ENCODE measurements at regions not wholly inside any gene's neighbourhood (a gene's known extent, or its start where the extent isn't known, plus 50 kb on each side); places are given as distances from the start of the nearest gene placed in this dataset.

DNA sequence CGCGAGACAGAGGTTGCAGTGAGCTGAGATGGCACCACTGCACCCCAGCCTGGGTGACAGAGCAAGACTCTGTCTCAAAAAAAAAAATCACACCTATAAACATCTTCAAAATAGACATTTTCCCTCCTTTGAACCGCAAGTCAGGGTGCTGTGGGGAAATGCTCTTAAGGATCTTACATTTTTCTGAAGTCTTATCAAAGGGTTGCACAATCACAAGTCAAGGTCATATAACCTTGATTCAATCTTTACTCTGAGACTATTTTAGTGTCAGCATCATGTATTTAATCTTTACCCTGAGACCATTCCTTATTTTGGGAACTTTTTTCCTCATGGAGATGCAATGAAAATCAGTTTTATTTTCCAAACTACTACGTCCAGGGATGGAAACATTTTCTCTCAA is 62.8 kb upstream of the RANBP3L start:
- WGBS (ENCODE audit: insufficient coverage, insufficient replicate concordance, low lambda C conversion rate, missing lambda C conversion rate): 46% methylated on average over 4 of the region's 4 CpGs
- Histone ChIP-seq H3K27me3 (replicated peaks in 1 of 2; ENCODE audit: control insufficient read depth in 2 of 2, insufficient read depth in 2 of 2, low read length in 1 of 2) (no peaks in the 10 kb centered on the region), H4K20me1 (ENCODE audit: control insufficient read depth, insufficient read depth) (no peaks in the 10 kb centered on the region), H3K79me2 (ENCODE audit: control insufficient read depth, insufficient read depth, low read length) (no peaks in the 10 kb centered on the region), H3K9ac (ENCODE audit: control insufficient read depth, insufficient read depth, low read length) (no peak overlapping the region), H2AFZ (ENCODE audit: control insufficient read depth, low read depth, low read length) (no peak overlapping the region), H3K9me3 (replicated peaks; ENCODE audit: control insufficient read depth, insufficient read depth, low read length) (no peaks in the 10 kb centered on the region), H3K4me1 (ENCODE audit: control insufficient read depth, insufficient read depth, low read length) (no peaks in the 10 kb centered on the region; the same call in 1 of the 2 replicates), H3K4me2 (ENCODE audit: control insufficient read depth, insufficient read depth) (no peak overlapping the region), H3K27ac (ENCODE audit: control insufficient read depth, insufficient read depth) (no peak overlapping the region), H3K4me3 (no peak overlapping the region), H3K36me3 (ENCODE audit: control insufficient read depth in 2 of 2, insufficient read depth in 2 of 2, low read length in 1 of 2) (no peaks in the 10 kb centered on the region)
- ATAC-seq: no peak
- no peak for FAIRE-seq
- SMC1A ChIA-PET (ENCODE audit: uncharacterized antibody, unreplicated experiment): no interaction called here
- DNase-seq (ENCODE audit: low read depth, low spot score): no peak
- CTCF ChIA-PET: no interaction called here
- intact Hi-C loops (cut with micrococcal nuclease; ENCODE audit: unreplicated experiment): no loop called here
- TF ChIP-seq, protein P1, sequence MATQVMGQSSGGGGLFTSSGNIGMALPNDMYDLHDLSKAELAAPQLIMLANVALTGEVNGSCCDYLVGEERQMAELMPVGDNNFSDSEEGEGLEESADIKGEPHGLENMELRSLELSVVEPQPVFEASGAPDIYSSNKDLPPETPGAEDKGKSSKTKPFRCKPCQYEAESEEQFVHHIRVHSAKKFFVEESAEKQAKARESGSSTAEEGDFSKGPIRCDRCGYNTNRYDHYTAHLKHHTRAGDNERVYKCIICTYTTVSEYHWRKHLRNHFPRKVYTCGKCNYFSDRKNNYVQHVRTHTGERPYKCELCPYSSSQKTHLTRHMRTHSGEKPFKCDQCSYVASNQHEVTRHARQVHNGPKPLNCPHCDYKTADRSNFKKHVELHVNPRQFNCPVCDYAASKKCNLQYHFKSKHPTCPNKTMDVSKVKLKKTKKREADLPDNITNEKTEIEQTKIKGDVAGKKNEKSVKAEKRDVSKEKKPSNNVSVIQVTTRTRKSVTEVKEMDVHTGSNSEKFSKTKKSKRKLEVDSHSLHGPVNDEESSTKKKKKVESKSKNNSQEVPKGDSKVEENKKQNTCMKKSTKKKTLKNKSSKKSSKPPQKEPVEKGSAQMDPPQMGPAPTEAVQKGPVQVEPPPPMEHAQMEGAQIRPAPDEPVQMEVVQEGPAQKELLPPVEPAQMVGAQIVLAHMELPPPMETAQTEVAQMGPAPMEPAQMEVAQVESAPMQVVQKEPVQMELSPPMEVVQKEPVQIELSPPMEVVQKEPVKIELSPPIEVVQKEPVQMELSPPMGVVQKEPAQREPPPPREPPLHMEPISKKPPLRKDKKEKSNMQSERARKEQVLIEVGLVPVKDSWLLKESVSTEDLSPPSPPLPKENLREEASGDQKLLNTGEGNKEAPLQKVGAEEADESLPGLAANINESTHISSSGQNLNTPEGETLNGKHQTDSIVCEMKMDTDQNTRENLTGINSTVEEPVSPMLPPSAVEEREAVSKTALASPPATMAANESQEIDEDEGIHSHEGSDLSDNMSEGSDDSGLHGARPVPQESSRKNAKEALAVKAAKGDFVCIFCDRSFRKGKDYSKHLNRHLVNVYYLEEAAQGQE (IDR thresholded peaks at IDR 0.05; ENCODE audit: low read depth, low read length): no peak
- TF ChIP-seq, protein P2, sequence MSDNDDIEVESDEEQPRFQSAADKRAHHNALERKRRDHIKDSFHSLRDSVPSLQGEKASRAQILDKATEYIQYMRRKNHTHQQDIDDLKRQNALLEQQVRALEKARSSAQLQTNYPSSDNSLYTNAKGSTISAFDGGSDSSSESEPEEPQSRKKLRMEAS (IDR thresholded peaks at IDR 0.05; ENCODE audit: low read depth, low read length): no peak
- no peak for TF ChIP-seq RB1 (IDR thresholded peaks at IDR 0.05; ENCODE audit: borderline replicate concordance)
- in situ Hi-C loops (cut with MboI): no loop called here
- RAD21 ChIA-PET (ENCODE audit: unreplicated experiment): no interaction called here
- POLR2A ChIA-PET: no interaction called here
- BruUV-seq (replicated peaks): no TSS peak

DNA sequence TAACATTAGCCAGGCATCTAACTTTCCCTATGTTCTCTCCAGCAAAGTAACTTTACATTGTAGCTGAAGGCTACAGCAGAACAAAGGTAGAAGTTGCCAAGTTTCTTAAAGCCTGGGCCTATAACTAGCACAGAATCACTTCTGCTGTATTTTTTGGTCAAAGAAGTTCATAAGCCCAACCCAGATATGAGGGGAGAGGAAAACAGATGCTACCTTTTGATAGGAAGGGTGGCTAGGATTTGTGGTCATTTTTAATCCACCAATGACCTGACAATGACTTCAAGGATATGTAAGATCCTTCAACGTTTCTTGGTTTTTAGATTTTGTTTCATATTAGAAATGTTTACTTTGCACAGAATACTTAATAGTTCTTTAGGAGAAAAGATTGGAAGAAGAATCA is 64.2 kb upstream of the RANBP3L start:
- Histone ChIP-seq H3K79me2 (ENCODE audit: control insufficient read depth, insufficient read depth, low read length) (no peaks in the 10 kb centered on the region), H2AFZ (ENCODE audit: control insufficient read depth, low read depth, low read length) (no peak overlapping the region), H3K27me3 (replicated peaks in 1 of 2; ENCODE audit: control insufficient read depth in 2 of 2, insufficient read depth in 2 of 2, low read length in 1 of 2) (no peaks in the 10 kb centered on the region), H3K27ac (ENCODE audit: control insufficient read depth, insufficient read depth) (no peak overlapping the region), H3K36me3 (ENCODE audit: control insufficient read depth in 2 of 2, insufficient read depth in 2 of 2, low read length in 1 of 2) (no peaks in the 10 kb centered on the region), H3K9me3 (replicated peaks; ENCODE audit: control insufficient read depth, insufficient read depth, low read length) (no peaks in the 10 kb centered on the region), H3K4me3 (no peak overlapping the region), H3K4me2 (ENCODE audit: control insufficient read depth, insufficient read depth) (no peak overlapping the region), H3K9ac (ENCODE audit: control insufficient read depth, insufficient read depth, low read length) (no peak overlapping the region), H3K4me1 (ENCODE audit: control insufficient read depth, insufficient read depth, low read length) (no peaks in the 10 kb centered on the region), H4K20me1 (ENCODE audit: control insufficient read depth, insufficient read depth) (no peaks in the 10 kb centered on the region)
- TF ChIP-seq CREB1 (IDR thresholded peaks at IDR 0.05; ENCODE audit: low read depth): no peak
- ChIA-PET SMC1A (ENCODE audit: uncharacterized antibody, unreplicated experiment) (no interaction called here), RAD21 (ENCODE audit: unreplicated experiment) (no interaction called here), POLR2A (no interaction called here), CTCF (no interaction called here)
- intact Hi-C loops (cut with micrococcal nuclease; ENCODE audit: unreplicated experiment) (no loop called here), in situ Hi-C loops (cut with MboI) (no loop called here)
- FAIRE-seq (no peak), ATAC-seq (no peak), DNase-seq (ENCODE audit: low read depth, low spot score) (no peak)
- BruUV-seq (replicated peaks): no TSS peak
- WGBS (ENCODE audit: insufficient coverage, insufficient replicate concordance, low lambda C conversion rate, missing lambda C conversion rate): 0% methylated on average over 1 of the region's 1 CpG
